Activated naive CD4-positive, alpha-beta T cell treated with anti-CD3 and anti-CD28 coated beads, Interleukin-2, amount 10 ng/mL, durations not matched to agents 7 days and 5 days (primary cell): ENCODE measurements at regions not wholly inside any gene's neighbourhood (a gene's known extent, or its start where the extent isn't known, plus 50 kb on each side); places are given as distances from the start of the nearest gene placed in this dataset.
"Not testable (repeated sequence)": the region's sequence is repeated elsewhere in the genome, so short reads cannot be mapped to it uniquely, and the experiment has no call there.

Experiments
- CTCF ChIA-PET: fragments of 350-600 bp; sonication (Branson Sonifier 250); formaldehyde crosslinking; loops from one replicate; lab custom pipeline; 2021; ENCODE audit warnings: antibody characterized with exemption; lab: Charles Lee
- DNase-seq: peaks from one replicate; pipeline ENCODE4 v3.0.0-alpha.2; 2020
- H3K27ac Mint-ChIP-seq: one replicate; pipeline ENCODE4 v1.8.0; 2021; ENCODE audit warnings: mild to moderate bottlenecking, moderate library complexity, mixed read lengths
- H3K27me3 Mint-ChIP-seq: one replicate; pipeline ENCODE4 v1.8.0; 2021; ENCODE audit warnings: mild to moderate bottlenecking, mixed read lengths
- H3K36me3 Mint-ChIP-seq: one replicate; pipeline ENCODE4 v1.8.0; 2021; ENCODE audit warnings: mixed read lengths
- H3K4me1 Mint-ChIP-seq: one replicate; pipeline ENCODE4 v1.8.0; 2021; ENCODE audit warnings: mixed read lengths
- H3K4me3 Mint-ChIP-seq: one replicate; pipeline ENCODE4 v1.8.0; 2021; ENCODE audit warnings: mild to moderate bottlenecking, moderate library complexity, mixed read lengths
- H3K9me3 Mint-ChIP-seq: one replicate; pipeline ENCODE4 v1.8.0; 2021; ENCODE audit warnings: mixed read lengths

- Mint-ChIP-seq H3K27ac (no peak overlapping the region), H3K9me3 (no peaks in the 10 kb centered on the region), H3K27me3 (peaks cover 4% of the 10 kb centered on the region), H3K4me1 (no peaks in the 10 kb centered on the region), H3K36me3 (no peaks in the 10 kb centered on the region), H3K4me3 (no peak overlapping the region)
- CTCF ChIA-PET = no interaction called here
- DNase-seq = no peak
Observed at GRCh38 chr14:58994130-58994529, 194.3 kb upstream of the DAAM1 start.

GRCh38 chr14:59004012-59004411 lies 184.5 kb upstream of the DAAM1 start:
- H3K4me3 Mint-ChIP-seq = no peak overlapping the region
- CTCF ChIA-PET = no interaction called here
- H3K9me3 Mint-ChIP-seq = no peaks in the 10 kb centered on the region
- no peaks in the 10 kb centered on the region for H3K4me1 Mint-ChIP-seq
- H3K36me3 Mint-ChIP-seq = no peaks in the 10 kb centered on the region
- no peak for DNase-seq
- no peaks in the 10 kb centered on the region for H3K27me3 Mint-ChIP-seq
- no peak overlapping the region for H3K27ac Mint-ChIP-seq

GRCh38 chr14:59006179-59006578 lies 182.3 kb upstream of the DAAM1 start:
- H3K9me3 Mint-ChIP-seq, H3K27me3 Mint-ChIP-seq, CTCF ChIA-PET, H3K27ac Mint-ChIP-seq, H3K4me1 Mint-ChIP-seq, DNase-seq, H3K36me3 Mint-ChIP-seq, H3K4me3 Mint-ChIP-seq: not testable (repeated sequence)

GRCh38 chr14:59009967-59010366 lies 178.5 kb upstream of the DAAM1 start:
- DNase-seq = no peak
- Mint-ChIP-seq H3K27me3 (peaks cover 4% of the 10 kb centered on the region), H3K4me1 (no peaks in the 10 kb centered on the region), H3K9me3 (peaks cover 14% of the 10 kb centered on the region), H3K4me3 (no peak overlapping the region), H3K27ac (no peak overlapping the region), H3K36me3 (no peaks in the 10 kb centered on the region)
- CTCF ChIA-PET = interaction anchor here (0.9 kb wide), 1 partner anchor 15 kb away, joined by 3 read pairs; no protein-coding TSS in a partner anchor

GRCh38 chr14:59013672-59014298 lies 174.7 kb upstream of the DAAM1 start:
- Mint-ChIP-seq H3K36me3 (no peaks in the 10 kb centered on the region), H3K4me3 (no peak overlapping the region), H3K9me3 (peaks cover 14% of the 10 kb centered on the region), H3K27ac (peak overlapping the region; percentile 19), H3K27me3 (peaks cover 4% of the 10 kb centered on the region), H3K4me1 (no peaks in the 10 kb centered on the region)
- CTCF ChIA-PET = no interaction called here
- no peak for DNase-seq

- no peaks in the 10 kb centered on the region for H3K4me1 Mint-ChIP-seq
Observed at GRCh38 chr14:59015482-59015881, 173.0 kb upstream of the DAAM1 start.

GRCh38 chr14:59017285-59017965 lies 171.0 kb upstream of the DAAM1 start:
- peaks cover 12% of the 10 kb centered on the region for H3K9me3 Mint-ChIP-seq
- no peaks in the 10 kb centered on the region for H3K4me1 Mint-ChIP-seq
- no peak for DNase-seq
- H3K36me3 Mint-ChIP-seq = no peaks in the 10 kb centered on the region
- CTCF ChIA-PET = no interaction called here
- H3K27ac Mint-ChIP-seq = no peak overlapping the region
- H3K4me3 Mint-ChIP-seq = no peak overlapping the region
- H3K27me3 Mint-ChIP-seq = no peaks in the 10 kb centered on the region

More at GRCh38 chr14:59015482-59015881, 173.0 kb upstream of the DAAM1 start:
- DNase-seq = no peak
- H3K9me3 Mint-ChIP-seq = peaks cover 14% of the 10 kb centered on the region
- CTCF ChIA-PET = interaction anchor here (0.7 to 1.6 kb wide), 2 partner anchors 13 to 40 kb away, joined by 3 read pairs; no protein-coding TSS in a partner anchor
- no peaks in the 10 kb centered on the region for H3K27me3 Mint-ChIP-seq
- no peak overlapping the region for H3K4me3 Mint-ChIP-seq
- H3K27ac Mint-ChIP-seq = no peak overlapping the region
- H3K36me3 Mint-ChIP-seq = no peaks in the 10 kb centered on the region

- Mint-ChIP-seq H3K4me3 (no peak overlapping the region), H3K36me3 (no peaks in the 10 kb centered on the region), H3K27ac (no peak overlapping the region), H3K9me3 (peaks cover 5% of the 10 kb centered on the region), H3K27me3 (no peaks in the 10 kb centered on the region), H3K4me1 (no peaks in the 10 kb centered on the region)
- CTCF ChIA-PET = no interaction called here
- DNase-seq = no peak
Observed at GRCh38 chr14:59018460-59018859, 170.0 kb upstream of the DAAM1 start.

- CTCF ChIA-PET = no interaction called here
- DNase-seq = no peak
- Mint-ChIP-seq H3K4me3 (no peak overlapping the region), H3K9me3 (no peaks in the 10 kb centered on the region), H3K4me1 (no peaks in the 10 kb centered on the region), H3K27ac (no peak overlapping the region), H3K36me3 (no peaks in the 10 kb centered on the region), H3K27me3 (no peaks in the 10 kb centered on the region)
Observed at GRCh38 chr14:59018978-59019377, 169.5 kb upstream of the DAAM1 start.

- no peak for DNase-seq
- Mint-ChIP-seq H3K4me3 (no peak overlapping the region), H3K9me3 (no peaks in the 10 kb centered on the region), H3K4me1 (no peaks in the 10 kb centered on the region), H3K27me3 (peaks cover 2% of the 10 kb centered on the region), H3K27ac (no peak overlapping the region), H3K36me3 (no peaks in the 10 kb centered on the region)
- CTCF ChIA-PET = interaction anchor here (1.0 to 1.2 kb wide), 2 partner anchors 9 to 14 kb away, joined by 3 to 4 read pairs; no protein-coding TSS in a partner anchor
Observed at GRCh38 chr14:59020382-59020781, 168.1 kb upstream of the DAAM1 start.

GRCh38 chr14:59022144-59022543 lies 166.3 kb upstream of the DAAM1 start:
- DNase-seq = no peak

GRCh38 chr14:59026081-59026480 lies 162.4 kb upstream of the DAAM1 start:
- Mint-ChIP-seq H3K9me3 (no peaks in the 10 kb centered on the region), H3K27me3 (peaks cover 4% of the 10 kb centered on the region)
- CTCF ChIA-PET = no interaction called here

More at GRCh38 chr14:59022144-59022543, 166.3 kb upstream of the DAAM1 start:
- Mint-ChIP-seq H3K9me3 (no peaks in the 10 kb centered on the region), H3K27ac (no peak overlapping the region), H3K27me3 (peaks cover 3% of the 10 kb centered on the region), H3K4me1 (no peaks in the 10 kb centered on the region), H3K4me3 (no peak overlapping the region), H3K36me3 (no peaks in the 10 kb centered on the region)
- CTCF ChIA-PET = interaction anchor here (1.2 kb wide), 1 partner anchor 521 kb away, joined by 6 read pairs; no protein-coding TSS in a partner anchor

GRCh38 chr14:59026640-59027039 lies 161.8 kb upstream of the DAAM1 start:
- H3K27ac Mint-ChIP-seq, H3K36me3 Mint-ChIP-seq, H3K9me3 Mint-ChIP-seq, CTCF ChIA-PET, H3K4me1 Mint-ChIP-seq, DNase-seq, H3K27me3 Mint-ChIP-seq, H3K4me3 Mint-ChIP-seq: not testable (repeated sequence)

More at GRCh38 chr14:59026081-59026480, 162.4 kb upstream of the DAAM1 start:
- Mint-ChIP-seq H3K27ac (no peak overlapping the region), H3K36me3 (no peaks in the 10 kb centered on the region), H3K4me3 (no peak overlapping the region), H3K4me1 (peaks cover 4% of the 10 kb centered on the region)
- DNase-seq = no peak

GRCh38 chr14:59028476-59029202 lies 159.8 kb upstream of the DAAM1 start:
- no peak overlapping the region for H3K4me3 Mint-ChIP-seq
- peak; percentile 59 for DNase-seq
- CTCF ChIA-PET = interaction anchor here (1.1 to 1.4 kb wide), 3 partner anchors 9 to 527 kb away, joined by 3 to 6 read pairs (median 3); no protein-coding TSS in a partner anchor
- peaks cover 4% of the 10 kb centered on the region for H3K4me1 Mint-ChIP-seq
- peaks cover 13% of the 10 kb centered on the region for H3K27me3 Mint-ChIP-seq
- H3K36me3 Mint-ChIP-seq = no peaks in the 10 kb centered on the region
- H3K27ac Mint-ChIP-seq = no peak overlapping the region
- no peaks in the 10 kb centered on the region for H3K9me3 Mint-ChIP-seq
